Neural crest cell (in vitro differentiated cells): ENCODE measurements at regions not wholly inside any gene's neighbourhood (a gene's known extent, or its start where the extent isn't known, plus 50 kb on each side); places are given as distances from the start of the nearest gene placed in this dataset.
"Not testable (repeated sequence)": the region's sequence is repeated elsewhere in the genome, so short reads cannot be mapped to it uniquely, and the experiment has no call there.

Experiments used
- DNase-seq: peaks from one replicate; pipeline ENCODE4 v3.0.0; 2021; ENCODE audit warnings: low read depth, mixed read lengths, low spot score
- H3K27ac Mint-ChIP-seq: one replicate; pipeline ENCODE4 v1.8.0; 2021; ENCODE audit warnings: mild to moderate bottlenecking, mixed read lengths; ENCODE audit not compliant: unreplicated experiment
- H3K27me3 Mint-ChIP-seq: 2 replicates; pipeline ENCODE4 v1.8.0; 2021; ENCODE audit warnings: low read depth, mild to moderate bottlenecking, mixed read lengths
- H3K36me3 Mint-ChIP-seq: 2 replicates; pipeline ENCODE4 v1.8.0; 2021; ENCODE audit warnings: low read depth, mild to moderate bottlenecking, mixed read lengths
- H3K4me1 Mint-ChIP-seq: 2 replicates; pipeline ENCODE4 v1.8.0; 2021; ENCODE audit warnings: mixed read lengths
- H3K4me3 Mint-ChIP-seq: one replicate; pipeline ENCODE4 v1.8.0; 2021; ENCODE audit warnings: mild to moderate bottlenecking, mixed read lengths
- H3K9me3 Mint-ChIP-seq: 2 replicates; pipeline ENCODE4 v1.8.0; 2021; ENCODE audit warnings: mixed read lengths
- CTCF ChIP-seq: fragments of 200-600 bp; sonication (generic); conservative IDR thresholded peaks from 2 replicates; pipeline ENCODE4 v1.5.0; 2021; ENCODE audit warnings: antibody characterized with exemption, mild to moderate bottlenecking

GRCh38 chr4:150021483-150021882 lies 56.8 kb upstream of the DCLK2 start:
- no peak for TF ChIP-seq CTCF
- no peak for DNase-seq
- Mint-ChIP-seq H3K4me1 (no peaks in the 10 kb centered on the region), H3K36me3 (peaks cover 6% of the 10 kb centered on the region), H3K9me3 (peaks cover 15% of the 10 kb centered on the region), H3K27ac (no peak overlapping the region), H3K4me3 (no peak overlapping the region), H3K27me3 (no peaks in the 10 kb centered on the region)

- peaks cover 23% of the 10 kb centered on the region for H3K9me3 Mint-ChIP-seq
- H3K27me3 Mint-ChIP-seq, result no peaks in the 10 kb centered on the region
- no peak overlapping the region for H3K27ac Mint-ChIP-seq
- TF ChIP-seq CTCF, result no peak
- no peak for DNase-seq
- peaks cover 15% of the 10 kb centered on the region for H3K36me3 Mint-ChIP-seq
- no peaks in the 10 kb centered on the region for H3K4me1 Mint-ChIP-seq
- H3K4me3 Mint-ChIP-seq, result no peak overlapping the region
Measured at GRCh38 chr4:150023489-150023888, 54.8 kb upstream of the DCLK2 start.

GRCh38 chr4:150026987-150027386 lies 51.3 kb upstream of the DCLK2 start:
- H3K4me3 Mint-ChIP-seq, H3K27ac Mint-ChIP-seq, DNase-seq, H3K27me3 Mint-ChIP-seq, H3K4me1 Mint-ChIP-seq: not testable (repeated sequence)
- H3K36me3 Mint-ChIP-seq, result peaks cover 17% of the 10 kb centered on the region
- H3K9me3 Mint-ChIP-seq, result peaks cover 20% of the 10 kb centered on the region
